Suprapubic skin (tissue), 4 donors: ENCODE measurements at regions not wholly inside any gene's neighbourhood (a gene's known extent, or its start where the extent isn't known, plus 50 kb on each side); places are given as distances from the start of the nearest gene placed in this dataset.

ENCODE experiments used
- DNase-seq, 2 donors: peaks; one replicate each; pipeline ENCODE4 v3.0.0-alpha.2; 2019; ENCODE audit warnings: low spot score in 2 of 2
- H3K27ac ChIP-seq: fragments of 200-600 bp; sonication (generic); one replicate; pipeline ENCODE4 v1.5.1; 2019
- H3K27me3 ChIP-seq: fragments of 200-600 bp; sonication (generic); one replicate; pipeline ENCODE4 v1.5.1; 2019
- H3K36me3 ChIP-seq: fragments of 200-600 bp; sonication (generic); one replicate; pipeline ENCODE4 v1.5.1; 2019
- H3K4me1 ChIP-seq: fragments of 200-600 bp; sonication (generic); one replicate; pipeline ENCODE4 v1.5.1; 2019
- H3K4me3 ChIP-seq: fragments of 200-600 bp; sonication (generic); one replicate; pipeline ENCODE4 v1.5.1; 2019; ENCODE audit warnings: mild to moderate bottlenecking
- H3K9me3 ChIP-seq: fragments of 200-600 bp; sonication (generic); one replicate; pipeline ENCODE4 v1.5.1; 2019
- CTCF ChIP-seq, 2 donors: fragments of 200-600 bp in 1 of 2; fragments of 450-650 bp in 1 of 2; sonication (generic) in 1 of 2; IDR thresholded peaks; one replicate each; pipeline ENCODE4 v1.5.1; 2016 to 2019; ENCODE audit warnings: antibody characterized with exemption in 2 of 2, mild to moderate bottlenecking in 1 of 2, moderate library complexity in 1 of 2
- EP300 ChIP-seq: sonication (generic); formaldehyde crosslinking; IDR thresholded peaks from one replicate; pipeline ENCODE4 v1.6.1; 2017; ENCODE audit warnings: antibody characterized with exemption
- POLR2A ChIP-seq, 2 donors: fragments of 450-650 bp; IDR thresholded peaks; one replicate each; pipeline ENCODE4 v1.6.1; 2017; ENCODE audit warnings: antibody characterized with exemption in 2 of 2, mild to moderate bottlenecking in 2 of 2, moderate library complexity in 2 of 2
- POLR2AphosphoS5 ChIP-seq, 3 donors: sonication (generic); formaldehyde crosslinking; IDR thresholded peaks; one replicate each; pipeline ENCODE4 v1.6.1; 2017; ENCODE audit warnings: antibody characterized with exemption in 3 of 3
- WGBS: methylation state at CpG from one replicate; pipeline ENCODE4 v1.1.5; 2018; 5-methylcytosine and 5-hydroxymethylcytosine counted together

- H3K4me3 ChIP-seq, result no peak overlapping the region
- DNase-seq, result no peak
- WGBS, result 92% methylated on average over 4 of the region's 4 CpGs
- no peaks in the 10 kb centered on the region for H3K4me1 ChIP-seq
- H3K36me3 ChIP-seq, result no peaks in the 10 kb centered on the region
- H3K27ac ChIP-seq, result no peak overlapping the region
- no peaks in the 10 kb centered on the region for H3K27me3 ChIP-seq
- TF ChIP-seq POLR2AphosphoS5 (IDR thresholded peaks at IDR 0.05) (no peak), EP300 (no peak), CTCF (IDR thresholded peaks at IDR 0.05) (no peak), POLR2A (IDR thresholded peaks at IDR 0.05) (no peak)
- H3K9me3 ChIP-seq, result no peaks in the 10 kb centered on the region
These were observed 132.1 kb upstream of the TSHZ2 start for GRCh38 chr20:52840041-52840440.

GRCh38 chr20:52838510-52839241 is 133.5 kb upstream of the TSHZ2 start:
- TF ChIP-seq POLR2A (IDR thresholded peaks at IDR 0.05), result no peak
- no peak for TF ChIP-seq EP300
- TF ChIP-seq POLR2AphosphoS5 (IDR thresholded peaks at IDR 0.05), result no peak
- TF ChIP-seq CTCF (IDR thresholded peaks at IDR 0.05), result no peak
- DNase-seq, result no peak
- Histone ChIP-seq H3K27ac (no peak overlapping the region), H3K36me3 (no peaks in the 10 kb centered on the region), H3K4me3 (no peak overlapping the region), H3K9me3 (no peaks in the 10 kb centered on the region), H3K27me3 (no peaks in the 10 kb centered on the region), H3K4me1 (no peaks in the 10 kb centered on the region)
- WGBS, result 52% methylated on average over 2 of the region's 2 CpGs

- H3K4me3 ChIP-seq, result no peak overlapping the region
- no peaks in the 10 kb centered on the region for H3K4me1 ChIP-seq
- 84% methylated on average over 4 of the region's 4 CpGs for WGBS
- no peaks in the 10 kb centered on the region for H3K36me3 ChIP-seq
- no peak overlapping the region for H3K27ac ChIP-seq
- no peaks in the 10 kb centered on the region for H3K9me3 ChIP-seq
- no peaks in the 10 kb centered on the region for H3K27me3 ChIP-seq
- no peak for DNase-seq
- TF ChIP-seq POLR2AphosphoS5 (IDR thresholded peaks at IDR 0.05) (no peak), CTCF (IDR thresholded peaks at IDR 0.05) (no peak), POLR2A (IDR thresholded peaks at IDR 0.05) (no peak)
These were observed 134.8 kb upstream of the TSHZ2 start for GRCh38 chr20:52837378-52837777.

- 81% methylated on average over 2 of the region's 2 CpGs for WGBS
- H3K4me3 ChIP-seq, result no peak overlapping the region
- TF ChIP-seq POLR2AphosphoS5 (IDR thresholded peaks at IDR 0.05) (no peak), EP300 (no peak), POLR2A (IDR thresholded peaks at IDR 0.05) (no peak), CTCF (IDR thresholded peaks at IDR 0.05) (no peak)
- H3K36me3 ChIP-seq, result no peaks in the 10 kb centered on the region
- no peaks in the 10 kb centered on the region for H3K4me1 ChIP-seq
- H3K27me3 ChIP-seq, result no peaks in the 10 kb centered on the region
- no peak for DNase-seq
- no peak overlapping the region for H3K27ac ChIP-seq
- H3K9me3 ChIP-seq, result peaks cover 6% of the 10 kb centered on the region
These were observed 138.3 kb upstream of the TSHZ2 start for GRCh38 chr20:52833901-52834300.

GRCh38 chr20:52832151-52832774 is 139.9 kb upstream of the TSHZ2 start:
- Histone ChIP-seq H3K27ac (no peak overlapping the region), H3K4me3 (no peak overlapping the region), H3K4me1 (no peaks in the 10 kb centered on the region), H3K36me3 (no peaks in the 10 kb centered on the region), H3K9me3 (peaks cover 6% of the 10 kb centered on the region), H3K27me3 (no peaks in the 10 kb centered on the region)
- TF ChIP-seq POLR2AphosphoS5 (IDR thresholded peaks at IDR 0.05), result no peak
- TF ChIP-seq EP300, result no peak
- no peak for TF ChIP-seq POLR2A (IDR thresholded peaks at IDR 0.05)
- no peak for TF ChIP-seq CTCF (IDR thresholded peaks at IDR 0.05)
- 92% methylated on average over 4 of the region's 4 CpGs for WGBS
- DNase-seq, result no peak
